WTC11 (cell line): ENCODE measurements at regions not wholly inside any gene's neighbourhood (a gene's known extent, or its start where the extent isn't known, plus 50 kb on each side); places are given as distances from the start of the nearest gene placed in this dataset.

Experiments used
- MAX ChIP-seq: sonication (generic); formaldehyde crosslinking; IDR thresholded peaks from 2 replicates; pipeline ENCODE4 v1.8.0; 2022; ENCODE audit warnings: mild to moderate bottlenecking, missing genetic modification reagents
- NFYB ChIP-seq: sonication (generic); formaldehyde crosslinking; conservative IDR thresholded peaks from 2 replicates; pipeline ENCODE4 v1.8.0; 2022; ENCODE audit warnings: low read depth, missing genetic modification reagents
- SP1 ChIP-seq: sonication (generic); formaldehyde crosslinking; conservative IDR thresholded peaks from 2 replicates; pipeline ENCODE4 v1.8.1; 2022; ENCODE audit warnings: missing genetic modification reagents
- TCF7 ChIP-seq: sonication (generic); formaldehyde crosslinking; IDR thresholded peaks from 2 replicates; pipeline ENCODE4 v1.8.0; 2022; ENCODE audit warnings: mild to moderate bottlenecking, low read depth, missing genetic modification reagents, moderate library complexity
- USF2 ChIP-seq: sonication (generic); formaldehyde crosslinking; IDR thresholded peaks from 2 replicates; pipeline ENCODE4 v1.8.1; 2023; ENCODE audit warnings: mild to moderate bottlenecking, missing genetic modification reagents, moderate library complexity
- ZNF121 ChIP-seq: sonication (generic); formaldehyde crosslinking; IDR thresholded peaks from 2 replicates; pipeline ENCODE4 v1.8.0; 2023; ENCODE audit warnings: missing genetic modification reagents
- ZNF263 ChIP-seq: sonication (generic); formaldehyde crosslinking; IDR thresholded peaks from 2 replicates; pipeline ENCODE4 v1.8.1; 2022; ENCODE audit warnings: low read depth, mild to moderate bottlenecking, moderate library complexity, missing genetic modification reagents
- TF ChIP-seq, protein P1 (sequence below): sonication (generic); formaldehyde crosslinking; IDR thresholded peaks from 2 replicates; pipeline ENCODE4 v1.8.0; 2022; ENCODE audit warnings: mild to moderate bottlenecking, missing genetic modification reagents
- TF ChIP-seq, protein P2 (sequence below): fragments of 200-600 bp; IDR thresholded peaks from 2 replicates; pipeline ENCODE4 v1.8.0; 2022; ENCODE audit warnings: antibody characterized with exemption
- TF ChIP-seq, protein P3 (sequence below): sonication (generic); formaldehyde crosslinking; IDR thresholded peaks from 2 replicates; pipeline ENCODE4 v1.8.1; 2023; ENCODE audit warnings: mild to moderate bottlenecking, missing genetic modification reagents

DNA sequence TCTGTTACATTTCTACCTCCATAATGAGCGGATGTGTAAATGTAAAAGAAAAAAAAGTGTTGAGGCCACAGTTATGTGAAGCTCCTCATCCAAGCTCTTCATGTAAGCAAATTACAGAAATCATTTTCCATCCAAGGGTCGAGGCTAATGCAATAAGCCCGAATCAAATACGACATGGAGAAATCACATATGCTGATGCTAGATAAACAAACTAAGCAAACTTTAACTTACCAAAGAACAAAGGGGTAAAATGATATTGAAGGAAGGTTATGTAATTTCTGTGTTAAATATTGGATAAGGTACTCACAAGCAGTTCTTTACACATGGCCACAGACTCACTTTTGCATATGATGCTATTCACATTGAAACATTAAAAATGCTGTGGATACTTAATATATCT, 310.2 kb upstream of the ID2 start:
- TF ChIP-seq ZNF263 (CRISPR knock-in tag) (no peak), TCF7 (CRISPR knock-in tag) (no peak), MAX (no peak), ZNF121 (CRISPR knock-in tag) (no peak), NFYB (CRISPR knock-in tag) (no peak), SP1 (CRISPR knock-in tag) (no peak), USF2 (CRISPR knock-in tag) (no peak)
- TF ChIP-seq, protein P1, sequence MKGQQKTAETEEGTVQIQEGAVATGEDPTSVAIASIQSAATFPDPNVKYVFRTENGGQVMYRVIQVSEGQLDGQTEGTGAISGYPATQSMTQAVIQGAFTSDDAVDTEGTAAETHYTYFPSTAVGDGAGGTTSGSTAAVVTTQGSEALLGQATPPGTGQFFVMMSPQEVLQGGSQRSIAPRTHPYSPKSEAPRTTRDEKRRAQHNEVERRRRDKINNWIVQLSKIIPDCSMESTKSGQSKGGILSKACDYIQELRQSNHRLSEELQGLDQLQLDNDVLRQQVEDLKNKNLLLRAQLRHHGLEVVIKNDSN (CRISPR knock-in tag) = no peak
- TF ChIP-seq, protein P2, sequence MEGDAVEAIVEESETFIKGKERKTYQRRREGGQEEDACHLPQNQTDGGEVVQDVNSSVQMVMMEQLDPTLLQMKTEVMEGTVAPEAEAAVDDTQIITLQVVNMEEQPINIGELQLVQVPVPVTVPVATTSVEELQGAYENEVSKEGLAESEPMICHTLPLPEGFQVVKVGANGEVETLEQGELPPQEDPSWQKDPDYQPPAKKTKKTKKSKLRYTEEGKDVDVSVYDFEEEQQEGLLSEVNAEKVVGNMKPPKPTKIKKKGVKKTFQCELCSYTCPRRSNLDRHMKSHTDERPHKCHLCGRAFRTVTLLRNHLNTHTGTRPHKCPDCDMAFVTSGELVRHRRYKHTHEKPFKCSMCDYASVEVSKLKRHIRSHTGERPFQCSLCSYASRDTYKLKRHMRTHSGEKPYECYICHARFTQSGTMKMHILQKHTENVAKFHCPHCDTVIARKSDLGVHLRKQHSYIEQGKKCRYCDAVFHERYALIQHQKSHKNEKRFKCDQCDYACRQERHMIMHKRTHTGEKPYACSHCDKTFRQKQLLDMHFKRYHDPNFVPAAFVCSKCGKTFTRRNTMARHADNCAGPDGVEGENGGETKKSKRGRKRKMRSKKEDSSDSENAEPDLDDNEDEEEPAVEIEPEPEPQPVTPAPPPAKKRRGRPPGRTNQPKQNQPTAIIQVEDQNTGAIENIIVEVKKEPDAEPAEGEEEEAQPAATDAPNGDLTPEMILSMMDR = no peak
- TF ChIP-seq, protein P3, sequence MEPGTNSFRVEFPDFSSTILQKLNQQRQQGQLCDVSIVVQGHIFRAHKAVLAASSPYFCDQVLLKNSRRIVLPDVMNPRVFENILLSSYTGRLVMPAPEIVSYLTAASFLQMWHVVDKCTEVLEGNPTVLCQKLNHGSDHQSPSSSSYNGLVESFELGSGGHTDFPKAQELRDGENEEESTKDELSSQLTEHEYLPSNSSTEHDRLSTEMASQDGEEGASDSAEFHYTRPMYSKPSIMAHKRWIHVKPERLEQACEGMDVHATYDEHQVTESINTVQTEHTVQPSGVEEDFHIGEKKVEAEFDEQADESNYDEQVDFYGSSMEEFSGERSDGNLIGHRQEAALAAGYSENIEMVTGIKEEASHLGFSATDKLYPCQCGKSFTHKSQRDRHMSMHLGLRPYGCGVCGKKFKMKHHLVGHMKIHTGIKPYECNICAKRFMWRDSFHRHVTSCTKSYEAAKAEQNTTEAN = no peak
